ENCODE measurements at regions not wholly inside any gene's neighbourhood (a gene's known extent, or its start where the extent isn't known, plus 50 kb on each side); places are given as distances from the start of the nearest gene placed in this dataset.

GRCh38 chr3:17795280-17795679, 52.8 kb upstream of the TBC1D5 start:
- no peak for DNase-seq

DNA sequence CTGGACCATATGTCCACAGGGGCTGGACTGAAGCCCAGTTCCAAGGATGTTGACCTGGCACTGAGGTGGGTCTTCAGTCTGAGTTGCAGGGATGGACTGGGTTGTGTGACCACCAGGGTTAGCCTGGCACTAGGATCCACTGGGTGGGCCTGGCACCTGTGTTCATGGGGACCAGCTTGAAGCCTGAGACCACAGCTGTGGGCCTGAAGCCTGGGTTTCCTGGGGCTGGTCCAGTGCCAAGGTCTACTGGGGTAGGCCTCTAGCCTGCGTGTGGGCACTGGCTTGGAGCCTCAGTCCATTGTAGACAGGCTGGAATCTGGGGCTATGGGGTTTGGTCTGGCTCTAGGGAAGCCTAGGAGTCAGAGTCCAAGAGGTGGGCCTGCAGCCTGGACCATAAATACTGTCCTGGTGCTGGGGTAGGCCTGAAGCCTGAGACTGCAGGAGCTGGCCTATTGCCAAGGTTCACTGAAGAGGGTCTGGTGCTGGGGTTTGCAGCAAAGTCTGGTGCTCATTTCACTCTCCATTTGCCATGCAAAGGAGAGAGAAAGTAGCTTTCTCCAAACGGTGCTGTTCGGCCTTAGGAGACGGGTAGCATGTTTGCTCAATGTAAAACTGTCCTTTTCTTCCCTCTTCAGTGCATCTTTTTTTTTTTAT, 51.2 kb upstream of the TBC1D5 start:
- H3K27me3 Mint-ChIP-seq (ENCODE audit: insufficient read depth): no peaks in the 10 kb centered on the region
- no peak for TF ChIP-seq CTCF (conservative IDR thresholded peaks at IDR 0.05)

More at GRCh38 chr3:17795280-17795679, 52.8 kb upstream of the TBC1D5 start:
- Histone ChIP-seq H3K4me3 (ENCODE audit: low read length) (no peak overlapping the region), H3K4me1 (ENCODE audit: control insufficient read depth, insufficient read depth, low read length) (no peaks in the 10 kb centered on the region), H3K27ac (ENCODE audit: low read depth, low read length) (no peak overlapping the region), H3K9me3 (ENCODE audit: control insufficient read depth, low read length) (peaks cover 11% of the 10 kb centered on the region), H3K36me3 (ENCODE audit: control insufficient read depth, insufficient read depth, low read length) (no peaks in the 10 kb centered on the region), H3K9ac (ENCODE audit: extremely low read depth, low read length, poor library complexity, severe bottlenecking) (no peak overlapping the region), H3K27me3 (ENCODE audit: control insufficient read depth, insufficient read depth, low read length, poor library complexity, severe bottlenecking) (no peaks in the 10 kb centered on the region)
- H3K36me3 Mint-ChIP-seq (ENCODE audit: low read depth): no peaks in the 10 kb centered on the region
- TF ChIP-seq CTCF (conservative IDR thresholded peaks at IDR 0.05): no peak
- WGBS, 2 experiments (ENCODE audit: insufficient coverage in 1 of 2, insufficient read length in 1 of 2): no CpG with 5 or more reads among the region's 1 CpG
- H3K27me3 Mint-ChIP-seq (ENCODE audit: insufficient read depth): no peaks in the 10 kb centered on the region
- H3K9me3 Mint-ChIP-seq: peaks cover 13% of the 10 kb centered on the region
- H3K4me3 Mint-ChIP-seq: no peak overlapping the region
- no peak overlapping the region for H3K27ac Mint-ChIP-seq
- H3K4me1 Mint-ChIP-seq: no peaks in the 10 kb centered on the region

More for the DNA sequence above, 51.2 kb upstream of the TBC1D5 start:
- Histone ChIP-seq H3K27ac (ENCODE audit: low read depth, low read length) (no peak overlapping the region), H3K9ac (ENCODE audit: extremely low read depth, low read length, poor library complexity, severe bottlenecking) (no peak overlapping the region), H3K27me3 (ENCODE audit: control insufficient read depth, insufficient read depth, low read length, poor library complexity, severe bottlenecking) (no peaks in the 10 kb centered on the region), H3K4me3 (ENCODE audit: low read length) (no peak overlapping the region), H3K4me1 (ENCODE audit: control insufficient read depth, insufficient read depth, low read length) (no peaks in the 10 kb centered on the region), H3K9me3 (ENCODE audit: control insufficient read depth, low read length) (peaks cover 11% of the 10 kb centered on the region), H3K36me3 (ENCODE audit: control insufficient read depth, insufficient read depth, low read length) (no peaks in the 10 kb centered on the region)
- 92 to 95% methylated on average over 2 to 4 of the region's 4 CpGs for WGBS, 2 experiments (ENCODE audit: insufficient coverage in 1 of 2, insufficient read length in 1 of 2)
- Mint-ChIP-seq H3K9me3 (peaks cover 13% of the 10 kb centered on the region), H3K36me3 (ENCODE audit: low read depth) (no peaks in the 10 kb centered on the region), H3K4me1 (no peaks in the 10 kb centered on the region), H3K27ac (no peak overlapping the region), H3K4me3 (no peak overlapping the region)
- no peak for DNase-seq

Data from endodermal cell (in vitro differentiated cells).